Body of pancreas (tissue), 4 donors: ENCODE measurements at regions not wholly inside any gene's neighbourhood (a gene's known extent, or its start where the extent isn't known, plus 50 kb on each side); places are given as distances from the start of the nearest gene placed in this dataset.

ENCODE experiments used
- POLR2A ChIP-seq, 3 donors: fragments of 450-650 bp; IDR thresholded peaks; one replicate each; pipeline ENCODE4 v1.6.1; 2016; ENCODE audit warnings: antibody characterized with exemption in 3 of 3, mild to moderate bottlenecking in 2 of 3
- TF ChIP-seq, protein P1 (sequence below), 7 experiments: fragments of 450-650 bp in 4 of 7; fragments of 200-600 bp in 3 of 7; sonication (generic) in 3 of 7; IDR thresholded peaks; one replicate each; pipeline ENCODE4 v1.5.1; 2016 to 2019; ENCODE audit warnings: antibody characterized with exemption in 7 of 7

DNA sequence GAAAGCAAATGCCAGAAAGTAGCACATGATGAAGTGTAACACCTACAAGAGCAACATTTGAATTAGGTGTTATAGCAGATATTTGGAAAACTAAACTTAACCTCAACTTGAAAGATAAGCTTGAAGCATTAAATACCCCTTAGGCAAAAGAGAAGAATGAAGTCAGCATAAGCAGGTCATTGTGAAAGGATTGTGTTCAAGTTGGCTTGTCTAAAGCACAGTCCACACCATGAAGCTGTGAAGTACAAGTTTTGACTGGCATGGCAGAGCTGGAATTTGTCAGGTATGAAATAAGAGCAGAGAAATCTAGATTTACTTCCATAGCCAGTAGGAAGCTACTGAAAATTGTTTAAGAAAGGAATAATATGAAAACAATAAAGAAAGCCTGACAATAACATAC lies 480.3 kb upstream of the POT1 start:
- TF ChIP-seq, protein P1, sequence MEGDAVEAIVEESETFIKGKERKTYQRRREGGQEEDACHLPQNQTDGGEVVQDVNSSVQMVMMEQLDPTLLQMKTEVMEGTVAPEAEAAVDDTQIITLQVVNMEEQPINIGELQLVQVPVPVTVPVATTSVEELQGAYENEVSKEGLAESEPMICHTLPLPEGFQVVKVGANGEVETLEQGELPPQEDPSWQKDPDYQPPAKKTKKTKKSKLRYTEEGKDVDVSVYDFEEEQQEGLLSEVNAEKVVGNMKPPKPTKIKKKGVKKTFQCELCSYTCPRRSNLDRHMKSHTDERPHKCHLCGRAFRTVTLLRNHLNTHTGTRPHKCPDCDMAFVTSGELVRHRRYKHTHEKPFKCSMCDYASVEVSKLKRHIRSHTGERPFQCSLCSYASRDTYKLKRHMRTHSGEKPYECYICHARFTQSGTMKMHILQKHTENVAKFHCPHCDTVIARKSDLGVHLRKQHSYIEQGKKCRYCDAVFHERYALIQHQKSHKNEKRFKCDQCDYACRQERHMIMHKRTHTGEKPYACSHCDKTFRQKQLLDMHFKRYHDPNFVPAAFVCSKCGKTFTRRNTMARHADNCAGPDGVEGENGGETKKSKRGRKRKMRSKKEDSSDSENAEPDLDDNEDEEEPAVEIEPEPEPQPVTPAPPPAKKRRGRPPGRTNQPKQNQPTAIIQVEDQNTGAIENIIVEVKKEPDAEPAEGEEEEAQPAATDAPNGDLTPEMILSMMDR (IDR thresholded peaks at IDR 0.05) = no peak
- TF ChIP-seq POLR2A (IDR thresholded peaks at IDR 0.05) = no peak
